CD4-positive, alpha-beta T cell (primary cell): ENCODE measurements at regions not wholly inside any gene's neighbourhood (a gene's known extent, or its start where the extent isn't known, plus 50 kb on each side); places are given as distances from the start of the nearest gene placed in this dataset.

Source experiments
- ATAC-seq: fragments of 200-7000 bp; cut with Tn5 transposase; one replicate; pipeline ENCODE4 v1.10.0; 2022; ENCODE audit warnings: mild to moderate bottlenecking; ENCODE audit not compliant: poor library complexity
- CTCF ChIA-PET: fragments of 350-600 bp; sonication (Branson Sonifier 250); formaldehyde crosslinking; loops from one replicate; lab custom pipeline; 2021; ENCODE audit warnings: antibody characterized with exemption, inconsistent platforms; lab: Charles Lee
- POLR2A ChIA-PET: fragments of 350-600 bp; sonication (Branson Sonifier 250); formaldehyde crosslinking; loops from one replicate; lab custom pipeline; 2021; ENCODE audit warnings: antibody characterized with exemption, inconsistent platforms; lab: Charles Lee
- DNase-seq, 14 experiments: peaks; one replicate each; pipeline ENCODE4 v3.0.0-alpha.2; 2013 to 2020; ENCODE audit warnings: mixed read lengths in 2 of 14
- H3K27ac ChIP-seq, 2 donors: one replicate each; pipeline versions ENCODE4 v1.5.1 to v1.7.0; 2013; ENCODE audit warnings: low read length in 2 of 2, low read depth in 1 of 2, mild to moderate bottlenecking in 1 of 2
- H3K27me3 ChIP-seq, 2 experiments: 1 replicate in 1 of 2; 2 replicates in 1 of 2; pipeline versions ENCODE4 v1.6.1 to v1.7.0; 2013; ENCODE audit warnings: low read length in 2 of 2, control low read depth in 1 of 2, mild to moderate bottlenecking in 1 of 2, moderate library complexity in 1 of 2; ENCODE audit not compliant: insufficient read depth in 2 of 2, control insufficient read depth in 1 of 2
- H3K36me3 ChIP-seq: one replicate; pipeline ENCODE4 v1.6.1; 2013; ENCODE audit warnings: low read length, control low read depth; ENCODE audit not compliant: insufficient read depth
- H3K4me1 ChIP-seq: one replicate; pipeline ENCODE4 v1.6.1; 2013; ENCODE audit warnings: low read length, control low read depth; ENCODE audit not compliant: insufficient read depth
- H3K4me3 ChIP-seq: one replicate; pipeline ENCODE4 v1.5.1; 2013; ENCODE audit warnings: mild to moderate bottlenecking, low read length, moderate library complexity
- H3K9me3 ChIP-seq, 2 experiments: 1 replicate in 1 of 2; 2 replicates in 1 of 2; pipeline versions ENCODE4 v1.6.1 to v1.7.0; 2013; ENCODE audit warnings: low read length in 2 of 2, mild to moderate bottlenecking in 2 of 2, control low read depth in 1 of 2, moderate library complexity in 1 of 2; ENCODE audit not compliant: control insufficient read depth in 1 of 2, insufficient read depth in 1 of 2
- H3K27ac Mint-ChIP-seq: one replicate; pipeline ENCODE4 v1.8.0; 2020; ENCODE audit warnings: mixed read lengths
- H3K27me3 Mint-ChIP-seq: one replicate; pipeline ENCODE4 v1.8.0; 2021; ENCODE audit warnings: mixed read lengths
- H3K36me3 Mint-ChIP-seq: one replicate; pipeline ENCODE4 v1.8.0; 2021; ENCODE audit warnings: low read depth, mixed read lengths
- H3K4me1 Mint-ChIP-seq: one replicate; pipeline ENCODE4 v1.8.0; 2021; ENCODE audit warnings: low read depth, mixed read lengths
- H3K4me3 Mint-ChIP-seq: one replicate; pipeline ENCODE4 v1.8.0; 2020; ENCODE audit warnings: mild to moderate bottlenecking, mixed read lengths
- H3K9me3 Mint-ChIP-seq: one replicate; pipeline ENCODE4 v1.8.0; 2020; ENCODE audit warnings: mixed read lengths
- CTCF ChIP-seq: fragments of 200-600 bp; IDR thresholded peaks from one replicate; pipeline ENCODE4 v1.8.0; 2022; ENCODE audit warnings: antibody characterized with exemption, mild to moderate bottlenecking
- intact Hi-C, 2 experiments: fragments of 100-400 bp; cut with DNase I in 1 of 2; cut with micrococcal nuclease in 1 of 2; formaldehyde crosslinking; loops; one replicate each; pipeline versions ENCODE4 v1.15.1 to v1.9.0; 2023 to 2025; cut with DNase I, micrococcal nuclease

DNA sequence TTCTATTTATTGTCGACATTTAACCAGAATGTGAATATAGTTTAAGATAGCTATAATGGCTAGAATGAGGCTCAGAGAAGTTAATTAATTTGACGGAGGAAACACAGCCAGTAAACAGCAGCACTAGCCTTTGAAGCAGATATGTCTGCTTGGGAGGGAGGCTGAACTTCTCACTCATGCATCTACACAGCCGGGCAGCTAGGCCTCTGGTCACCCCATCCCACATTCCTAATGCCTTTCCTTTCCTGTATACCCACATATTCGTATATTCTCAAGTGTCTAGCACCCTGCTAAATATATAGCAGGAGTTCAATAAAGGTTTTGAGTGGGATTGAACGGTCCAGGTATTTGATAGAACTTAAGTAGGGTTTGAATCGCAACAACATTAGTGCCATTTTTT lies 230.4 kb upstream of the PDE10A start:
- Histone ChIP-seq H3K4me1 (no peaks in the 10 kb centered on the region), H3K9me3 (no peaks in the 10 kb centered on the region), H3K36me3 (no peaks in the 10 kb centered on the region), H3K4me3 (no peak overlapping the region), H3K27me3 (peaks cover 0 to 3% of the 10 kb centered on the region in 2 experiments), H3K27ac (no peak overlapping the region)
- intact Hi-C loops, result no loop called here
- TF ChIP-seq CTCF, result no peak
- no peaks in the 10 kb centered on the region for H3K9me3 Mint-ChIP-seq
- no peak overlapping the region for H3K27ac Mint-ChIP-seq
- no peaks in the 10 kb centered on the region for H3K4me1 Mint-ChIP-seq
- POLR2A ChIA-PET, result no interaction called here
- no peaks in the 10 kb centered on the region for H3K36me3 Mint-ChIP-seq
- ATAC-seq, result no peak
- DNase-seq, result no peak
- H3K4me3 Mint-ChIP-seq, result no peak overlapping the region
- CTCF ChIA-PET, result no interaction called here
- H3K27me3 Mint-ChIP-seq, result peaks cover 26% of the 10 kb centered on the region

GRCh38 chr6:165891320-165891719 lies 228.3 kb upstream of the PDE10A start:
- Histone ChIP-seq H3K4me1 (no peaks in the 10 kb centered on the region), H3K27me3 (peaks cover 0 to 3% of the 10 kb centered on the region in 2 experiments), H3K27ac (no peak overlapping the region), H3K4me3 (no peak overlapping the region), H3K36me3 (no peaks in the 10 kb centered on the region), H3K9me3 (peaks cover 0 to under 1% of the 10 kb centered on the region in 2 experiments)
- Mint-ChIP-seq H3K27ac (no peak overlapping the region), H3K4me3 (no peak overlapping the region), H3K9me3 (peaks cover 5% of the 10 kb centered on the region), H3K36me3 (no peaks in the 10 kb centered on the region), H3K27me3 (peaks cover 40% of the 10 kb centered on the region), H3K4me1 (no peaks in the 10 kb centered on the region)
- ATAC-seq, result no peak
- no peak for TF ChIP-seq CTCF
- ChIA-PET CTCF (no interaction called here), POLR2A (no interaction called here)
- intact Hi-C loops, result no loop called here
- DNase-seq, result no peak

DNA sequence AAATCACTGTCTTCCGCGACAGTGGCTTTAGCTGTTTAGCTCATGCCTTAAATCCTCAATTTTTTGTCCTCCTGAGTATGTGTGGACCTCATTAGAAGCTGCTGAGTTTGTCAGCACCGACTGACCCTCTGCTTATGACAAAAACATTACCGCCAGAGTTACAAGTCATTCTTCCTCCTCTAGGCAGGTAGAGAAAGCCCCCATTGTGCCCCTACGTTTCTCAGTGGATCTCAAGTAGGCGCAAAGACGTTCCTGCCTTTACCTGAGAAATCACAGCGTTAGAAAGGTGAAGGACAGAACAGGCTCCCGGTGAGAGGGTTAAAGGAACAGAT lies 227.3 kb upstream of the PDE10A start:
- H3K9me3 ChIP-seq, result peaks cover 0 to 5% of the 10 kb centered on the region in 2 experiments
- no peaks in the 10 kb centered on the region for H3K36me3 ChIP-seq
- no peak overlapping the region for H3K27ac ChIP-seq
- H3K9me3 Mint-ChIP-seq, result peaks cover 5% of the 10 kb centered on the region
- intact Hi-C loops, result no loop called here
- H3K4me1 ChIP-seq, result no peaks in the 10 kb centered on the region
- peaks cover 0 to 3% of the 10 kb centered on the region in 2 experiments for H3K27me3 ChIP-seq
- DNase-seq, result no peak
- no peak overlapping the region for H3K27ac Mint-ChIP-seq
- POLR2A ChIA-PET, result no interaction called here
- H3K4me3 Mint-ChIP-seq, result no peak overlapping the region
- no peaks in the 10 kb centered on the region for H3K36me3 Mint-ChIP-seq
- no peak for ATAC-seq
- peaks cover 40% of the 10 kb centered on the region for H3K27me3 Mint-ChIP-seq
- no peaks in the 10 kb centered on the region for H3K4me1 Mint-ChIP-seq
- TF ChIP-seq CTCF, result no peak
- CTCF ChIA-PET, result no interaction called here
- H3K4me3 ChIP-seq, result no peak overlapping the region
